ENCODE measurements at regions not wholly inside any gene's neighbourhood (a gene's known extent, or its start where the extent isn't known, plus 50 kb on each side); places are given as distances from the start of the nearest gene placed in this dataset.

- DNase-seq: peak; percentile 16
These were observed 367.8 kb upstream of the ZMIZ1 start for GRCh38 chr10:78700816-78701520.

GRCh38 chr10:78702186-78702585, 366.6 kb upstream of the ZMIZ1 start:
- no peak for DNase-seq

DNA sequence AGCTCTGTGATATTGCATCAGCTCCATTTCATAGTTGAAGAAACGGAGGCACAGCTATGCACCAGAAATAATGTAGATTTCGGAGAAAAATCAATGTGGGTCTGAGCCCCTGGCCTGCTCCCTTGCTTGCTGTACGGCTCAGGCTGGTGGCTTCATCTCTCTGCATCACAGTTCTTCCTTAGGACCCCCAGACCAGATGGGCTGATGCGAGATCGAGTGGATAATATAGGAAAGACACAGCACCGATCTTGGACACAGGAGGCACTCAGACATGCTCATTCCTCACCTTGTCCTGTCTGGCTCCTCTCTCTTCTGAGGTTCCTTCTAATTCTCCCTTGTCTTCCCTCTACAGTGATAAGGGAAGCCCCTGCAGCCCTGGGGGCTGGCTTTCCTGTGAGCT, 365.9 kb upstream of the ZMIZ1 start:
- no peak for DNase-seq

- DNase-seq: peak; percentile 34
These were observed 365.2 kb upstream of the ZMIZ1 start for GRCh38 chr10:78703593-78703992.

GRCh38 chr10:78706256-78706655, 362.5 kb upstream of the ZMIZ1 start:
- DNase-seq: peak; percentile 61

DNA sequence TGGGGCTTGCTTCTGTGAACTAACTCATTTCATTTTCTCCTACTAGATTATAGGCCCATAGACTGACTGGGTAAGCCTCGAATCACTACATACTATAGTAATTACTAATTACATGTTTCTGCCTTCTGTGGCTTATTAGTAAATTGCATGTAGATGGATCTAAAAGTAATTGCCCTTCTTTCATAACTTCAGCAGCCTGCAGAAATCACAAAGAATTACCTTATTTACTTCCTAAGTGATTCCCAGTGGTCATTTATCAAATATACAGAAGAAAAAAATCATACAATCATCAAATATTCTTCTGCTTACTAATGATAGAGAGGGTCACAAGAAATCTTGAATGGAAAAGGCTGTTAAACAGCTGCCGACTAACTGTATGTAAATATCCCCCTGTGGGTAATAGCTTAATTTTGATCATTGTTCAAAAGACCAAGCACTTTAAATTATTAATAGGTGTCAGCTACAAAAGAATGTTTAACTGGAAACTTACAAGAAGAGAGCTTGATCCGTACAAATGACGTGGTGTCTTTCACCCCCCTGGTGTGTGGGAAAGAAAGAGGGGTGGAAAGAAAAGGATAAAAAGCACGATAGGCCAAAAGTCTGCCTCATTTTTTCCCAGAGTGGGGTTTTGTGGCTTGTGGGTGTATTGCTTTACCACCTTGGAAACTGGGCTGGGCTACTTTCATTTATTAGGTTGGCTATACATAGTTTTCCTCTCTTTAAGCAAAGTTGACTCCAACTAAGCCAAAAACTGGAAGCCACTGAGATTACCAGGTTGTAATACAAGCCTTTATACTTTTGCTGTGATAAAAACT, 361.8 kb upstream of the ZMIZ1 start:
- DNase-seq: peak; percentile 39

DNA sequence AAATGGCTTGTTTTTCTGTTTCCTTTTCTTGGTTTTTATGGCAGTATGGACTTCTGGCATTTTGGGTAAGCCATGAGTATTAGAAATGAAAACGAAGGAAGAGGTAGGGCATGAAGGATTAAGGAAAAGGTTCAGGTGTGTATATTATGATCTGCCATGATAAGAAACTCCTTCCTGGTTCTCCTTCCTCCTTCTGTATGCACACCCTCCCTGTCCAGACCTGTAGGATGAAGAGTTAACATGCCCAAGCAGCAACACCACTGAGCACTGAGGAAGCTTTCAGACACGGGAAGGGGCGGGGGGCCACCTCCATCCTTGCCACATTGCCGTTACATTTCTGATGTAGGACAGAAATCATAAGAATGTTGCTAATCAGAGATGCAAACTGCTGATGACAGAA, 361.0 kb upstream of the ZMIZ1 start:
- DNase-seq: no peak

GRCh38 chr10:78712147-78712546, 356.6 kb upstream of the ZMIZ1 start:
- DNase-seq: no peak

DNA sequence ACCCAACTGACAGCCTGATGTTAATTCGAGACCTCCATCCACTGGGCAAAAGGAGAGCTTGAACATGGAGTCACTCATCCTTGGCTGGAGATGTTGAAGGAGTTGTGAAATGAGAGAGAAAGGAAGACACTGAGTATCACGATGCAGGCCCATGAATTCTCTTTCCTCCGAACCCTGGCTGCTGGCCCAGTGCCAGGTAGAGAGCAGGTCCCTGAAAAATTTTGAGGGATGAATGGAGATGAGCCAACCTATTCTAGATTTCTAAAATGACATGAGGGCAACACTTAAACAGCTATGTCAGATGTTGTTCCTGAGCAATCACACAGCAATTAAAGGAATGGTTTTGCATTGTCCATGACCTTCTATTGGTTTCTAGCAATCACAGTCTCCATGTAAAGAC, 355.1 kb upstream of the ZMIZ1 start:
- no peak for DNase-seq

- no peak for DNase-seq
These were observed 354.5 kb upstream of the ZMIZ1 start for GRCh38 chr10:78714225-78714624.

GRCh38 chr10:78715435-78715834, 353.3 kb upstream of the ZMIZ1 start:
- DNase-seq: no peak

DNA sequence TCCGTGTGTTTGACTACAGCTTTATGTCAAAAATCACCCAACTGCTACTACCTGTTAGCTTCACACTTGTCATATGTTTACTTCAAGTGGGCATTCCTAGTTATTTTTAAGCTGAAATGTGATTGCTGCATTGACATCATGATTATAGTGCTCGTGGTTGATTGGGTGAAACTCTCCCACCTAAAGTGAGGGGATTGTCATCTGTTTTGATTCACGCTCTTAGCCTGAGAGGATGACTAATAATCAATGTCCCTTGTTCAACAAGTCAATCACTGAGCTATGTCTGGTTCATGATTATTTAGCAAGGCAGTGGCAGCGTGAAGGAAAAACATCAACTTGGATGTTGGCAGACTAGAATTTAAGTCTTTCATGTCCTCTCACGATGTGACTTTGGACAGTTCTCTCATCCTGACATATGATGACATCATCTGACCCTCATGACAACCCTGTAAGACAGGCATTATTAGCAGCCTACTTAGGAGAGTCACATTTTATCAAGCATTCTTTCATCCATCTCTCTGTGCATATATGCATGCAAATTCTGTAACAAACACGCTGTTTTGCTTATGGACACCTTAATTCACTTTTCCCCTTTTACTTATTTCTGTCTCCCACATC, 352.6 kb upstream of the ZMIZ1 start:
- peak; percentile 8 for DNase-seq

DNA sequence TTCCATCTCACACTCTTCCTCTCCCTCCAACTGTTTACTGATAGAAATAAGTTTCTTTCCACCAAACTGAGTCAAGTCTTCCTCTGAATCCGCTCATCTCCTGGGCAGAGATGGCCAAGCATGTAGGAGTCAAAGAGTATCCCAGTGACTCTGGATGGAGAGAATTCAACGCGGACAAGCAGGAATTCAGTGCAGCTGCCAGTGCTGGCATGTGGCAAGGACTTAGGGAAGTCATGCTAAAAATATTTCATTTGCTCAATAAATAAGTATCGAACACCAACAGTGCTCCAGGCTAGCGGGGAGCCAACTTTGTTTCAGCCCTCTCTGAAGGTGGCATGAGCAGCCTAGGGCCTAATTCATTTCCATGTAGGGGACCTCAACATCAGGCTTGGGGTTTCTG, 351.6 kb upstream of the ZMIZ1 start:
- peak; percentile 77 for DNase-seq

GRCh38 chr10:78718032-78718572, 350.7 kb upstream of the ZMIZ1 start:
- no peak for DNase-seq

GRCh38 chr10:78719276-78719675, 349.5 kb upstream of the ZMIZ1 start:
- DNase-seq: no peak

GRCh38 chr10:78720091-78720490, 348.7 kb upstream of the ZMIZ1 start:
- no peak for DNase-seq

DNA sequence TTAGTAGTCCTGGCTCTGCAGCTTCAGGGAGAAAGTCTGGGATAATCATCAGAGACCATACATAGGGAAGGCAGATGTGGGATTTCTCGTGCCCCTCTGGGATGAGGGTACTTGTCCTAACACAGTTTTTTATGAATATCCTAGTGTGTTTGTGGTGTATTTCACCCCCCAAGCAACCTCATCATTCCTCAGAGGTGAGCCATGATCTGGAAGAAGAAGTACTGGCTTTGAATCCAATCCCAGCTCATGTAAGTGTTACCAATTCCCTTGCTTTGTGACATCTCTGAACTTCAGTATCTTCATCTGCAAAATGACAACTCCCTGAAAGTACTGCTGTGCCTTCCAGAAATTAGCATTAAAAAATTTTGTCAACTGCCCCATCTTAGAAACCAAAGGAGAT, 347.5 kb upstream of the ZMIZ1 start:
- peak; percentile 18 for DNase-seq

GRCh38 chr10:78724846-78725245, 343.9 kb upstream of the ZMIZ1 start:
- no peak for DNase-seq

DNA sequence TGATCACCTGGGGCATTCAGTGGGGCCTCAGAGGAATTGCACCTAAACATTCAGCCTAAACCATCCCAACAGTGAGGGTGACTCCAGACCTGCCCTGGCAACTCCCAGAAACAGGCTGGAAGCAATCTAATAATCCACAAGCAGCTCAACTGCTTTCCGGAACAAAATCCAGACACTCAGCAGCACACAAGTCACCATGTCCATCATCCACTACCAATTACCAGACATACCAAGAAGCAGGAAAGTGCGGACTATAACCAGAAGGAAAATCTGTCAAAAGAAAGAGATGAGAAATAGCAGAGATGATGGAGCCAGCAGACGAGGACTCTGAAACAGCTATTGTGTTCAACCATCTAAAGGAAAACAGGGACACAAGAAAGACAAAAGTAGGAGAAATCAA, 342.6 kb upstream of the ZMIZ1 start:
- DNase-seq: no peak

GRCh38 chr10:78727251-78727650, 341.5 kb upstream of the ZMIZ1 start:
- DNase-seq: no peak

GRCh38 chr10:78727728-78728127, 341.0 kb upstream of the ZMIZ1 start:
- no peak for DNase-seq

- no peak for DNase-seq
These were observed 340.6 kb upstream of the ZMIZ1 start for GRCh38 chr10:78728176-78728575.

- no peak for DNase-seq
These were observed 339.4 kb upstream of the ZMIZ1 start for GRCh38 chr10:78729366-78729765.

GRCh38 chr10:78729800-78730199, 339.0 kb upstream of the ZMIZ1 start:
- DNase-seq: no peak

All from fibroblast of skin of right biceps (primary cell).